Liver (tissue), 8 donors: ENCODE measurements at regions not wholly inside any gene's neighbourhood (a gene's known extent, or its start where the extent isn't known, plus 50 kb on each side); places are given as distances from the start of the nearest gene placed in this dataset.

Source experiments
- DNase-seq: peaks from one replicate; pipeline ENCODE4 v3.0.0-alpha.2; 2017; ENCODE audit warnings: low spot score
- H3K27ac ChIP-seq, 2 donors: one replicate each; pipeline ENCODE4 v1.7.0; 2013; ENCODE audit warnings: inconsistent platforms in 2 of 2, low read length in 2 of 2, control low read depth in 1 of 2, low read depth in 1 of 2, mild to moderate bottlenecking in 1 of 2
- H3K27me3 ChIP-seq, 4 donors: one replicate each; pipeline versions ENCODE4 v1.6.1 to v1.7.0; 2013; ENCODE audit warnings: low read length in 3 of 4, inconsistent platforms in 1 of 4, mild to moderate bottlenecking in 1 of 4, moderate library complexity in 1 of 4; ENCODE audit not compliant: control insufficient read depth in 4 of 4, insufficient read depth in 4 of 4
- H3K36me3 ChIP-seq, 4 donors: one replicate each; pipeline versions ENCODE4 v1.6.1 to v1.7.0; 2013; ENCODE audit warnings: low read length in 3 of 4, mild to moderate bottlenecking in 3 of 4, low read depth in 1 of 4, moderate library complexity in 1 of 4; ENCODE audit not compliant: control insufficient read depth in 4 of 4, insufficient read depth in 3 of 4
- H3K4me1 ChIP-seq, 4 donors: one replicate each; pipeline versions ENCODE4 v1.6.1 to v1.7.0; 2013; ENCODE audit warnings: low read length in 3 of 4, mild to moderate bottlenecking in 3 of 4, moderate library complexity in 1 of 4; ENCODE audit not compliant: control insufficient read depth in 4 of 4, insufficient read depth in 4 of 4
- H3K4me3 ChIP-seq, 3 donors: one replicate each; pipeline versions ENCODE4 v1.6.1 to v1.7.0; 2013; ENCODE audit warnings: low read length in 3 of 3, control low read depth in 1 of 3, low read depth in 1 of 3, mild to moderate bottlenecking in 1 of 3
- H3K9ac ChIP-seq, 2 donors: one replicate each; pipeline ENCODE4 v1.7.0; 2013; ENCODE audit warnings: low read length in 2 of 2, mild to moderate bottlenecking in 2 of 2, moderate library complexity in 2 of 2, control low read depth in 1 of 2, low read depth in 1 of 2
- H3K9me3 ChIP-seq, 4 donors: one replicate each; pipeline versions ENCODE4 v1.6.1 to v1.7.0; 2013; ENCODE audit warnings: low read length in 3 of 4; ENCODE audit not compliant: control insufficient read depth in 4 of 4
- EGR1 ChIP-seq, 2 donors: IDR thresholded peaks; 2 replicates each; pipeline ENCODE4 v1.6.1; 2016 to 2018; ENCODE audit warnings: antibody characterized with exemption in 2 of 2, low read depth in 2 of 2
- FOXA1 ChIP-seq: IDR thresholded peaks from 2 replicates; pipeline ENCODE4 v1.6.1; 2016; ENCODE audit warnings: antibody characterized with exemption
- FOXA2 ChIP-seq: IDR thresholded peaks from 2 replicates; pipeline ENCODE4 v1.6.1; 2016; ENCODE audit warnings: antibody characterized with exemption
- HNF4A ChIP-seq, 2 donors: conservative IDR thresholded peaks; 2 replicates each; pipeline ENCODE4 v1.6.1; 2016; ENCODE audit warnings: antibody characterized with exemption in 2 of 2, mild to moderate bottlenecking in 2 of 2
- JUND ChIP-seq, 2 donors: IDR thresholded peaks; 2 replicates each; pipeline ENCODE4 v1.6.1; 2016; ENCODE audit warnings: antibody characterized with exemption in 2 of 2
- NR2F2 ChIP-seq: IDR thresholded peaks from 2 replicates; pipeline ENCODE4 v1.6.1; 2016; ENCODE audit warnings: antibody characterized with exemption
- RAD21 ChIP-seq, 2 donors: IDR thresholded peaks; 2 replicates each; pipeline ENCODE4 v1.6.1; 2016; ENCODE audit warnings: antibody characterized with exemption in 2 of 2, mild to moderate bottlenecking in 2 of 2
- RXRA ChIP-seq, 2 donors: IDR thresholded peaks; 2 replicates each; pipeline ENCODE4 v1.6.1; 2017 to 2018; ENCODE audit warnings: antibody characterized with exemption in 2 of 2, mild to moderate bottlenecking in 1 of 2
- SP1 ChIP-seq: IDR thresholded peaks from 2 replicates; pipeline ENCODE4 v1.6.1; 2018; ENCODE audit warnings: antibody characterized with exemption, mild to moderate bottlenecking
- TAF1 ChIP-seq: conservative IDR thresholded peaks from 2 replicates; pipeline ENCODE4 v1.6.1; 2016; ENCODE audit warnings: antibody characterized with exemption, mild to moderate bottlenecking
- YY1 ChIP-seq: IDR thresholded peaks from 2 replicates; pipeline ENCODE4 v1.6.1; 2016; ENCODE audit warnings: antibody characterized with exemption, mild to moderate bottlenecking
- WGBS: extraction: QIAGEN DNeasy Blood & Tissue Kit; methylation state at CpG from one replicate; pipeline ENCODE4 v1.1.7; 2013; 5-methylcytosine and 5-hydroxymethylcytosine counted together
- TF ChIP-seq, protein P1 (sequence below): IDR thresholded peaks from 2 replicates; pipeline ENCODE4 v1.6.1; 2016; ENCODE audit warnings: antibody characterized with exemption
- TF ChIP-seq, protein P2 (sequence below): IDR thresholded peaks from 2 replicates; pipeline ENCODE4 v1.6.1; 2016; ENCODE audit warnings: antibody characterized with exemption, mild to moderate bottlenecking
- TF ChIP-seq, protein P3 (sequence below): IDR thresholded peaks from 2 replicates; pipeline ENCODE4 v1.6.1; 2016; ENCODE audit warnings: antibody characterized with exemption
- TF ChIP-seq, protein P4 (sequence below): fragments of 150-350 bp; IDR thresholded peaks from 2 replicates; pipeline ENCODE4 v1.5.1; 2017; ENCODE audit warnings: improper control_type of control experiment, low read depth, low read length; ENCODE audit not compliant: missing input control
- TF ChIP-seq, protein P5 (sequence below): IDR thresholded peaks from 2 replicates; pipeline ENCODE4 v1.6.1; 2016; ENCODE audit warnings: antibody characterized with exemption
- donor health status: healthy.
- donor health status: healthy.
- donor health status: healthy.
- donor health status: healthy.
- donor health status: healthy.

DNA sequence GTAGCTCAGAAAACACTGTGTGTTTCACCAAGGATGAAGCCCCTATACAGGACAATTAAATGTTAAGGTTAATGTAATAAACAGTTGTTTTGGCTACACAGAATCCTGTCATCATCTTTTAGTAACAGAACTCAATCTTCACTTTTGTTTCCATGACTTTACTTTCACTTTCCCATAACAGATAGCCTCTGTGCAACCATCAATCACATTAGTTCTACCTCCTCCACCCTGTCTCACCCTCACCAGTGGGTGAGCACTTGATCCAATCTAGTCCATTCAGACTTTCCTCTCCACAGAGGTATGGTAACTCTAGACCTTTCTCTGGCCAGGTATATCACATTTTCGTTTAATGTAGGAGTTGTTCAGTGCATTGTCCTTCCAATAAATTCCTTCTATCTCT, 1018.5 kb downstream of the ADGRL2 start:
- no peak for TF ChIP-seq TAF1
- TF ChIP-seq, protein P1, sequence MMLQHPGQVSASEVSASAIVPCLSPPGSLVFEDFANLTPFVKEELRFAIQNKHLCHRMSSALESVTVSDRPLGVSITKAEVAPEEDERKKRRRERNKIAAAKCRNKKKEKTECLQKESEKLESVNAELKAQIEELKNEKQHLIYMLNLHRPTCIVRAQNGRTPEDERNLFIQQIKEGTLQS = no peak
- no peak for TF ChIP-seq EGR1 (IDR thresholded peaks at IDR 0.05; ENCODE audit: low read depth in 2 of 2)
- TF ChIP-seq RXRA (IDR thresholded peaks at IDR 0.05) = no peak
- TF ChIP-seq, protein P2, sequence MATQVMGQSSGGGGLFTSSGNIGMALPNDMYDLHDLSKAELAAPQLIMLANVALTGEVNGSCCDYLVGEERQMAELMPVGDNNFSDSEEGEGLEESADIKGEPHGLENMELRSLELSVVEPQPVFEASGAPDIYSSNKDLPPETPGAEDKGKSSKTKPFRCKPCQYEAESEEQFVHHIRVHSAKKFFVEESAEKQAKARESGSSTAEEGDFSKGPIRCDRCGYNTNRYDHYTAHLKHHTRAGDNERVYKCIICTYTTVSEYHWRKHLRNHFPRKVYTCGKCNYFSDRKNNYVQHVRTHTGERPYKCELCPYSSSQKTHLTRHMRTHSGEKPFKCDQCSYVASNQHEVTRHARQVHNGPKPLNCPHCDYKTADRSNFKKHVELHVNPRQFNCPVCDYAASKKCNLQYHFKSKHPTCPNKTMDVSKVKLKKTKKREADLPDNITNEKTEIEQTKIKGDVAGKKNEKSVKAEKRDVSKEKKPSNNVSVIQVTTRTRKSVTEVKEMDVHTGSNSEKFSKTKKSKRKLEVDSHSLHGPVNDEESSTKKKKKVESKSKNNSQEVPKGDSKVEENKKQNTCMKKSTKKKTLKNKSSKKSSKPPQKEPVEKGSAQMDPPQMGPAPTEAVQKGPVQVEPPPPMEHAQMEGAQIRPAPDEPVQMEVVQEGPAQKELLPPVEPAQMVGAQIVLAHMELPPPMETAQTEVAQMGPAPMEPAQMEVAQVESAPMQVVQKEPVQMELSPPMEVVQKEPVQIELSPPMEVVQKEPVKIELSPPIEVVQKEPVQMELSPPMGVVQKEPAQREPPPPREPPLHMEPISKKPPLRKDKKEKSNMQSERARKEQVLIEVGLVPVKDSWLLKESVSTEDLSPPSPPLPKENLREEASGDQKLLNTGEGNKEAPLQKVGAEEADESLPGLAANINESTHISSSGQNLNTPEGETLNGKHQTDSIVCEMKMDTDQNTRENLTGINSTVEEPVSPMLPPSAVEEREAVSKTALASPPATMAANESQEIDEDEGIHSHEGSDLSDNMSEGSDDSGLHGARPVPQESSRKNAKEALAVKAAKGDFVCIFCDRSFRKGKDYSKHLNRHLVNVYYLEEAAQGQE = no peak
- no peak for TF ChIP-seq JUND (IDR thresholded peaks at IDR 0.05)
- TF ChIP-seq, protein P3, sequence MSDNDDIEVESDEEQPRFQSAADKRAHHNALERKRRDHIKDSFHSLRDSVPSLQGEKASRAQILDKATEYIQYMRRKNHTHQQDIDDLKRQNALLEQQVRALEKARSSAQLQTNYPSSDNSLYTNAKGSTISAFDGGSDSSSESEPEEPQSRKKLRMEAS = no peak
- no peak for TF ChIP-seq SP1
- TF ChIP-seq, protein P4, sequence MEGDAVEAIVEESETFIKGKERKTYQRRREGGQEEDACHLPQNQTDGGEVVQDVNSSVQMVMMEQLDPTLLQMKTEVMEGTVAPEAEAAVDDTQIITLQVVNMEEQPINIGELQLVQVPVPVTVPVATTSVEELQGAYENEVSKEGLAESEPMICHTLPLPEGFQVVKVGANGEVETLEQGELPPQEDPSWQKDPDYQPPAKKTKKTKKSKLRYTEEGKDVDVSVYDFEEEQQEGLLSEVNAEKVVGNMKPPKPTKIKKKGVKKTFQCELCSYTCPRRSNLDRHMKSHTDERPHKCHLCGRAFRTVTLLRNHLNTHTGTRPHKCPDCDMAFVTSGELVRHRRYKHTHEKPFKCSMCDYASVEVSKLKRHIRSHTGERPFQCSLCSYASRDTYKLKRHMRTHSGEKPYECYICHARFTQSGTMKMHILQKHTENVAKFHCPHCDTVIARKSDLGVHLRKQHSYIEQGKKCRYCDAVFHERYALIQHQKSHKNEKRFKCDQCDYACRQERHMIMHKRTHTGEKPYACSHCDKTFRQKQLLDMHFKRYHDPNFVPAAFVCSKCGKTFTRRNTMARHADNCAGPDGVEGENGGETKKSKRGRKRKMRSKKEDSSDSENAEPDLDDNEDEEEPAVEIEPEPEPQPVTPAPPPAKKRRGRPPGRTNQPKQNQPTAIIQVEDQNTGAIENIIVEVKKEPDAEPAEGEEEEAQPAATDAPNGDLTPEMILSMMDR = no peak
- no peak for TF ChIP-seq FOXA2
- no peak for TF ChIP-seq NR2F2
- TF ChIP-seq, protein P5, sequence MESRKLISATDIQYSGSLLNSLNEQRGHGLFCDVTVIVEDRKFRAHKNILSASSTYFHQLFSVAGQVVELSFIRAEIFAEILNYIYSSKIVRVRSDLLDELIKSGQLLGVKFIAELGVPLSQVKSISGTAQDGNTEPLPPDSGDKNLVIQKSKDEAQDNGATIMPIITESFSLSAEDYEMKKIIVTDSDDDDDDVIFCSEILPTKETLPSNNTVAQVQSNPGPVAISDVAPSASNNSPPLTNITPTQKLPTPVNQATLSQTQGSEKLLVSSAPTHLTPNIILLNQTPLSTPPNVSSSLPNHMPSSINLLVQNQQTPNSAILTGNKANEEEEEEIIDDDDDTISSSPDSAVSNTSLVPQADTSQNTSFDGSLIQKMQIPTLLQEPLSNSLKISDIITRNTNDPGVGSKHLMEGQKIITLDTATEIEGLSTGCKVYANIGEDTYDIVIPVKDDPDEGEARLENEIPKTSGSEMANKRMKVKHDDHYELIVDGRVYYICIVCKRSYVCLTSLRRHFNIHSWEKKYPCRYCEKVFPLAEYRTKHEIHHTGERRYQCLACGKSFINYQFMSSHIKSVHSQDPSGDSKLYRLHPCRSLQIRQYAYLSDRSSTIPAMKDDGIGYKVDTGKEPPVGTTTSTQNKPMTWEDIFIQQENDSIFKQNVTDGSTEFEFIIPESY = no peak
- no peak for TF ChIP-seq RAD21 (IDR thresholded peaks at IDR 0.05)
- no peak for TF ChIP-seq YY1
- no peaks in the 10 kb centered on the region for H3K27me3 ChIP-seq
- 67% methylated on average over 1 of the region's 1 CpG for WGBS
- no peaks in the 10 kb centered on the region for H3K36me3 ChIP-seq
- no peak overlapping the region for H3K27ac ChIP-seq
- no peak overlapping the region for H3K9ac ChIP-seq
- DNase-seq = no peak
- no peaks in the 10 kb centered on the region for H3K9me3 ChIP-seq
- peaks cover 0 to 4% (median 0%) of the 10 kb centered on the region in 4 donors for H3K4me1 ChIP-seq
- no peak overlapping the region for H3K4me3 ChIP-seq

DNA sequence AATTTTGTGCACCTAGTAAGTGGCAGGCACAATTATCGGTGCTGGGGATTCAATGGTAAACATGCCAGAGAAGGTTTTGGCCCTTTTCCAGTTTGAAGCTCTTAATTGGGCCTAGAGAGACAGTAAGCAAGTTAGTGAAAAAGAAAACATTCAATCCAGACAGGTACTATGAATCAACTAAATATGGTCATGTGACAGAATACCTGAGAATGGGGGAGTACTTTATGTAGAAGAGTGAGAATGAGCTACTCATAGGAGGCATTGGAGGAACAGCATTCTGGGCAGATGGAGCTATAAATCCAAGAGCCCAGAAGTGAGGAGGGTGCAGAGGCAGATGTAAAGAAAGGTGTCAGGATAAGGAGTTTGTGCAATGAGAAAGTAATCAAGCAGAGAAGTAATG, 1017.9 kb downstream of the ADGRL2 start:
- Histone ChIP-seq H3K27ac (no peak overlapping the region), H3K27me3 (no peaks in the 10 kb centered on the region), H3K36me3 (no peaks in the 10 kb centered on the region), H3K4me1 (peaks cover 0 to 4% (median 0%) of the 10 kb centered on the region in 4 donors), H3K4me3 (no peak overlapping the region), H3K9me3 (no peaks in the 10 kb centered on the region), H3K9ac (no peak overlapping the region)
- DNase-seq = no peak
- 81% methylated on average over 1 of the region's 1 CpG for WGBS
- TF ChIP-seq, protein P5 = no peak
- TF ChIP-seq, protein P2 = no peak
- TF ChIP-seq FOXA2 = no peak
- no peak for TF ChIP-seq TAF1
- TF ChIP-seq FOXA1 = no peak
- TF ChIP-seq NR2F2 = no peak
- TF ChIP-seq RAD21 (IDR thresholded peaks at IDR 0.05) = no peak
- TF ChIP-seq RXRA (IDR thresholded peaks at IDR 0.05) = no peak
- TF ChIP-seq SP1 = no peak
- no peak for TF ChIP-seq YY1
- TF ChIP-seq, protein P3 = no peak
- TF ChIP-seq HNF4A (conservative IDR thresholded peaks at IDR 0.05) = no peak
- TF ChIP-seq EGR1 (IDR thresholded peaks at IDR 0.05; ENCODE audit: low read depth in 2 of 2) = no peak
